Small intestine (tissue), 7 donors: ENCODE measurements at regions not wholly inside any gene's neighbourhood (a gene's known extent, or its start where the extent isn't known, plus 50 kb on each side); places are given as distances from the start of the nearest gene placed in this dataset.

ENCODE experiments used
- DNase-seq, 2 donors: peaks; one replicate each; pipeline versions ENCODE4 v3.0.0 to v3.0.0-alpha.2; 2013
- FAIRE-seq: peaks from 2 replicates; lab custom pipeline; 2012; peaks lifted over from hg19 to GRCh38; lab: Jason Lieb, UNC
- H3K27ac ChIP-seq, 3 donors: one replicate each; pipeline ENCODE4 v1.5.1; 2013; ENCODE audit warnings: low read length in 2 of 3, mild to moderate bottlenecking in 2 of 3, control low read depth in 1 of 3, inconsistent platforms in 1 of 3, low read depth in 1 of 3, moderate library complexity in 1 of 3
- H3K27me3 ChIP-seq, 3 donors: one replicate each; pipeline ENCODE4 v1.6.1; 2013; ENCODE audit warnings: low read length in 3 of 3, inconsistent platforms in 1 of 3; ENCODE audit not compliant: control insufficient read depth in 3 of 3, insufficient read depth in 3 of 3
- H3K36me3 ChIP-seq, 3 donors: one replicate each; pipeline ENCODE4 v1.6.1; 2013; ENCODE audit warnings: low read length in 3 of 3, inconsistent platforms in 1 of 3, low read depth in 1 of 3, mild to moderate bottlenecking in 1 of 3, moderate library complexity in 1 of 3; ENCODE audit not compliant: control insufficient read depth in 3 of 3, insufficient read depth in 2 of 3
- H3K4me1 ChIP-seq, 3 donors: one replicate each; pipeline ENCODE4 v1.6.1; 2013; ENCODE audit warnings: low read length in 2 of 3, inconsistent platforms in 1 of 3, low read depth in 1 of 3, mild to moderate bottlenecking in 1 of 3, moderate library complexity in 1 of 3; ENCODE audit not compliant: control insufficient read depth in 3 of 3, insufficient read depth in 2 of 3
- H3K4me3 ChIP-seq, 3 donors: one replicate each; pipeline ENCODE4 v1.5.1; 2013; ENCODE audit warnings: low read length in 3 of 3, control low read depth in 1 of 3, inconsistent platforms in 1 of 3, low read depth in 1 of 3, mild to moderate bottlenecking in 1 of 3, moderate library complexity in 1 of 3
- H3K9me3 ChIP-seq, 2 donors: one replicate each; pipeline ENCODE4 v1.6.1; 2013; ENCODE audit warnings: low read depth in 1 of 2, low read length in 1 of 2; ENCODE audit not compliant: control insufficient read depth in 2 of 2, insufficient read depth in 1 of 2
- WGBS, 3 donors: extraction: QIAGEN DNeasy Blood & Tissue Kit; methylation state at CpG; one replicate each; pipeline ENCODE4 v1.1.7; 2013; 5-methylcytosine and 5-hydroxymethylcytosine counted together
- donor health status: healthy with polysubstance abuse.
- donor health status: control.
- donor health status: control.
- donor health status: Bipolar disorder and iron deficiency.
- donor health status: healthy.

DNA sequence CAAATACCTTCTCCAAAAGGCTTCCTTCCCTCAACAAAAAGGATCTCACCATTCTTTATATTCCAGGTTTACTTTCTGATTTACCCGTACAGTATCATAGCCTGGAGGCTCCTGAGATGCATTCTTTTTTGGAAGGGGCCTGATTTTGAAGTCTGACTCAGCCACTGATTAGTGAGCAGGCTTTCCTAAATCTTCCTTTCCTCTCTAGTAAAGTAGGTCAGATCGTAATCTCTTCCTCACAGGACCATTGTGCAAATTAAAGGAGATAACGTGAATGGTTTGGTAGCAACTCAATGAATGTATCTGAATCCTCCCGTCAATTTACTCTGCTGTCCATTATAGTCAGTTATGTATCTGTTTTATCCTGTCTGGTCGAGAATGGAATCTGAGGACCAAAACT, 227.7 kb upstream of the ANO5 start:
- no peaks in the 10 kb centered on the region for H3K4me1 ChIP-seq
- 47 to 60% (median 57%) methylated on average over 5 of the region's 5 CpGs for WGBS, 3 donors
- no peaks in the 10 kb centered on the region for H3K9me3 ChIP-seq
- no peak overlapping the region for H3K27ac ChIP-seq
- DNase-seq (no peak), FAIRE-seq (no peak)
- H3K27me3 ChIP-seq: no peaks in the 10 kb centered on the region
- H3K4me3 ChIP-seq: no peak overlapping the region
- H3K36me3 ChIP-seq: no peaks in the 10 kb centered on the region

- H3K9me3 ChIP-seq: no peaks in the 10 kb centered on the region
- no peaks in the 10 kb centered on the region for H3K27me3 ChIP-seq
- no peaks in the 10 kb centered on the region for H3K4me1 ChIP-seq
- no peak for FAIRE-seq
- H3K4me3 ChIP-seq: no peak overlapping the region
- no peak overlapping the region for H3K27ac ChIP-seq
- no peaks in the 10 kb centered on the region for H3K36me3 ChIP-seq
- WGBS, 3 donors: 25 to 54% (median 33%) methylated on average over 1 of the region's 1 CpG
- DNase-seq: no peak
Measured at GRCh38 chr11:21968702-21969101, 224.2 kb upstream of the ANO5 start.

DNA sequence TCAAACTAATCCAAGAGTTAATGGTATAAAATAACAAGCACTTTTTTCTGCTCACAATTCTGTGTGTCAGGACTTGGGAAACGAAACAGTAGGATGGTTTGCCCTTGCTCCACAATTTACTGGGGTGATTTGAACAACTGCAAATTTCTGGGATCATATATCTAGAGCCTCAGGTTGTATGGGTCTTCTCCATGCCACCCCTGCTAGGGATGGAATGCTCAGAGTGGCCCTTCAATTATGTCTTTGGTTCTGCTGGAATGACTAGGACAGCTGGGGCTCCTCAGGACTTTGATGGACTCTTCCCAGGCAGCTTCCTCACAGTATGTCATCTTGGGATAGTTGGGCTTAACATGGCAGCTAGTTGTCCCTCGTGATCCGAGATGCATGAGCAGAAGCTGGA, 223.0 kb upstream of the ANO5 start:
- FAIRE-seq (no peak), DNase-seq (no peak)
- 56 to 66% (median 63%) methylated on average over 3 of the region's 3 CpGs for WGBS, 3 donors
- no peak overlapping the region for H3K4me3 ChIP-seq
- H3K9me3 ChIP-seq: no peaks in the 10 kb centered on the region
- no peak overlapping the region for H3K27ac ChIP-seq
- no peaks in the 10 kb centered on the region for H3K27me3 ChIP-seq
- H3K4me1 ChIP-seq: no peaks in the 10 kb centered on the region
- no peaks in the 10 kb centered on the region for H3K36me3 ChIP-seq

GRCh38 chr11:21975242-21975641, 217.6 kb upstream of the ANO5 start:
- no peak overlapping the region for H3K4me3 ChIP-seq
- H3K27me3 ChIP-seq: no peaks in the 10 kb centered on the region
- H3K4me1 ChIP-seq: no peaks in the 10 kb centered on the region
- 40 to 57% (median 57%) methylated on average over 2 of the region's 2 CpGs for WGBS, 3 donors
- no peaks in the 10 kb centered on the region for H3K9me3 ChIP-seq
- FAIRE-seq: no peak
- H3K36me3 ChIP-seq: no peaks in the 10 kb centered on the region
- H3K27ac ChIP-seq: no peak overlapping the region
- no peak for DNase-seq

- H3K27me3 ChIP-seq: no peaks in the 10 kb centered on the region
- 80 to 83% (median 82%) methylated on average over 8 of the region's 8 CpGs for WGBS, 3 donors
- H3K36me3 ChIP-seq: no peaks in the 10 kb centered on the region
- no peaks in the 10 kb centered on the region for H3K4me1 ChIP-seq
- DNase-seq: no peak
- no peak for FAIRE-seq
- H3K9me3 ChIP-seq: no peaks in the 10 kb centered on the region
- no peak overlapping the region for H3K4me3 ChIP-seq
- no peak overlapping the region for H3K27ac ChIP-seq
Measured at GRCh38 chr11:21976210-21976609, 216.7 kb upstream of the ANO5 start.

- WGBS, 3 donors: 66 to 83% (median 82%) methylated on average over 2 of the region's 2 CpGs
- Histone ChIP-seq H3K4me3 (no peak overlapping the region), H3K36me3 (no peaks in the 10 kb centered on the region), H3K27ac (no peak overlapping the region), H3K9me3 (no peaks in the 10 kb centered on the region), H3K4me1 (no peaks in the 10 kb centered on the region), H3K27me3 (no peaks in the 10 kb centered on the region)
- FAIRE-seq (no peak), DNase-seq (no peak)
Measured at GRCh38 chr11:21983431-21983830, 209.5 kb upstream of the ANO5 start.

DNA sequence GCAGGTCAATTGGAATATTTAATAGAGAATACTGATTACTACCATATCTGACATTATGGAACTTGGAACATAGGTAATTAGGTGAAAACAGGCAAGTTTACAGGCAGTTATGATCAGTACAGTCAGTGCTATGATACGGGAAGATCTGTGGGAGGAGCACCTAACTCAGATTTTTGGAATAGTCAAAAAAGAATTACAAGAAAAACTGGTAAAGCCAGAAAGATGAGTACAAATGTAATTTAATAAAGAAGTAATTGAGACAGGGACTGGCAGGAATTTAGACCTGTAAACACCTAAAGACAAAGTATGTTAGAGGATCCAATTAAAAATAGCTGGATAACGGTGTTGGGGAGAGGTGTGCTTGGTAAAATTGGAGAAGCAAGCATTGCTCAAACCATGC, 206.5 kb upstream of the ANO5 start:
- Histone ChIP-seq H3K27ac (no peak overlapping the region), H3K27me3 (no peaks in the 10 kb centered on the region), H3K9me3 (no peaks in the 10 kb centered on the region), H3K4me1 (no peaks in the 10 kb centered on the region), H3K4me3 (no peak overlapping the region), H3K36me3 (no peaks in the 10 kb centered on the region)
- 61 to 77% (median 72%) methylated on average over 2 of the region's 2 CpGs for WGBS, 3 donors
- FAIRE-seq (no peak), DNase-seq (no peak)

GRCh38 chr11:21987261-21987660, 205.6 kb upstream of the ANO5 start:
- Histone ChIP-seq H3K36me3 (no peaks in the 10 kb centered on the region), H3K9me3 (no peaks in the 10 kb centered on the region), H3K4me3 (no peak overlapping the region), H3K4me1 (no peaks in the 10 kb centered on the region), H3K27me3 (no peaks in the 10 kb centered on the region), H3K27ac (no peak overlapping the region)
- DNase-seq (no peak), FAIRE-seq (no peak)
- 75 to 88% (median 85%) methylated on average over 1 of the region's 1 CpG for WGBS, 3 donors

DNA sequence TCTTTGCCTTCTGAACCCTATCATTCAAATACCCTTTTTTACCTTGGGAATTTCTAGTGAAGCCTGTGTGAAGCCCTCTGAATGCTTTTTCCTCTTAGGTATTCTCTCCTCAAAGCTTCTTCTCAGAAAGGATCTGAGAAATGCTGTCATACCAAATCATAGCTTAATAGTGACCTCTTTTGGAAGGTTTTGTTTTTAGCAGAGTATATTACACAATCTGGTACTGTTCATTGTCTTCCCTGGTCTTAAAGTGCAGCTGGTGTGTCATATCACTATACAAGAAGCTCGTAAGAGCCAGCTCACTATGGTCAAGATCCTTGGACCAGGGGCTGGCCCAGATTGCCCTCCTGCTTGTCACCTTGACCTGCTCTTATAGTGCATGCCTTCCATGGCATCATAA, 204.4 kb upstream of the ANO5 start:
- FAIRE-seq: no peak
- 11 to 42% (median 21%) methylated on average over 1 of the region's 1 CpG for WGBS, 3 donors
- H3K4me1 ChIP-seq: no peaks in the 10 kb centered on the region

More for the DNA sequence above, 204.4 kb upstream of the ANO5 start:
- no peak for DNase-seq
- Histone ChIP-seq H3K4me3 (no peak overlapping the region), H3K36me3 (no peaks in the 10 kb centered on the region), H3K9me3 (no peaks in the 10 kb centered on the region), H3K27ac (no peak overlapping the region), H3K27me3 (no peaks in the 10 kb centered on the region)
